ENCODE measurements at regions not wholly inside any gene's neighbourhood (a gene's known extent, or its start where the extent isn't known, plus 50 kb on each side); places are given as distances from the start of the nearest gene placed in this dataset.
"Not testable (repeated sequence)": the region's sequence is repeated elsewhere in the genome, so short reads cannot be mapped to it uniquely, and the experiment has no call there.

DNA sequence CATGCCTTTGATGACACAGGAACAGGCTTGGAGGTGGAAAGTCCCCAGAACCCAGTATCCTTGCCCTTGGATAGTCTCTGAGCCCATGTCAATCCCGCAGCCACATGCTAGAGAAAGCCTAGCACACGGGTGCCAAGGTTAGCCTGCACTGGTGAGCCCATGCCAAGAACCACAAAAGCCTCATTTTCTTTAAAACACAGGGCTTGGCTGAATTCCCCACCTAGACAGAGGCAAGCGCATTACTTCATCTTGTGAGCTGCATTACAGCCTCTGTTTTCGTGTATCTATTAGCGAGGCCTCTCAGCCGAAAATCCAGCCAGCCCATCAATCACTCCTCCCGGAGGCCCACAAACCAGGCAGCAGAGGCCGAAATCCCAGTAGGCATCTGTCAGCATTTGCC, 314.9 kb upstream of the AUTS2 start:
- H3K36me3 Mint-ChIP-seq (ENCODE audit: low read depth): no peaks in the 10 kb centered on the region
- H3K27me3 Mint-ChIP-seq: peaks cover 2% of the 10 kb centered on the region
- peaks cover 20% of the 10 kb centered on the region for H3K9me3 Mint-ChIP-seq
- H3K27ac Mint-ChIP-seq: no peak overlapping the region
- no peaks in the 10 kb centered on the region for H3K4me1 Mint-ChIP-seq
- ATAC-seq: no peak
- DNase-seq: no peak
- H3K4me3 Mint-ChIP-seq: no peak overlapping the region

DNA sequence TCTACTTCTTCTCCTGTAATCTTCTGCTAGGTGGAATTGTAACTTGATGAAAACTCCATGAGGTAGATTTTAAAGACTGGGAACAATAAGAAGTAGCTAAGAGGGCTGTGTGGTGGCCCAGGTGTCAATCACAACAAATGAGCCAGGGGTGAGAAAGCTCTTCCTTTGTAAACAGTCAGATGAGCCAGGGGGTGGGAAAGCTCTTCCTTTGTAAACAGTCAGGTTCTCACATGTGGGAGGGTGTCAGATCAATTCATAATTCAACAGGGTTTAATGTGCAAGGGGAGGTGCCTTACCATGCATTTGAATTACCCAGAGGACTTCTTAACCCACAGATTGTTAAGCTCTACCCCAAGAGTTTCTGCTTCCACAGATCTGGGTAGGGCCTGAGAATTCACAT, 312.4 kb upstream of the AUTS2 start:
- Mint-ChIP-seq H3K9me3 (peaks cover 16% of the 10 kb centered on the region), H3K27me3 (peaks cover 2% of the 10 kb centered on the region), H3K36me3 (ENCODE audit: low read depth) (no peaks in the 10 kb centered on the region), H3K4me1 (no peaks in the 10 kb centered on the region), H3K27ac (no peak overlapping the region), H3K4me3 (no peak overlapping the region)
- DNase-seq (no peak), ATAC-seq (no peak)

DNA sequence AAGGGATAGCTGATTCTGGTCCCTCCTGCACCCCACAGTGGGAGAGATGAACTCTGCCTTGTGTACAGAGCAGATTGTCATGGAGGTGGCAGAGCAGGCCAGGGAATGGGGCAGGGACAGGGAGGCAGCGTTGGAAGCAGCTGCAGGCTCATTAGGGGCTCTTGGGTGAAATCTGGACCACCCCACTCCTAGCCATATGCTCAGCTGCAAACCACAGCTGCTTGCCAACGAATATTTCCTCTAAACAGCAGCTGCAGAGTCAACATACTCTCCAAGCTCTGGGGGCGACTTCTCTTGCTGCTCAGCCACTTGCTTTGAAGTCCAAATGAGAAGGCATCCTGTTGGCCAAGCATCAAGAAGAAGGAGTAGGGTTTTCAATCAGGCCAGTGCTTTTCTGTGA, 302.3 kb upstream of the AUTS2 start:
- DNase-seq (no peak), ATAC-seq (no peak)
- H3K36me3 Mint-ChIP-seq (ENCODE audit: low read depth): no peaks in the 10 kb centered on the region
- no peaks in the 10 kb centered on the region for H3K4me1 Mint-ChIP-seq
- no peaks in the 10 kb centered on the region for H3K9me3 Mint-ChIP-seq
- peaks cover 4% of the 10 kb centered on the region for H3K27me3 Mint-ChIP-seq
- H3K4me3 Mint-ChIP-seq: no peak overlapping the region
- no peak overlapping the region for H3K27ac Mint-ChIP-seq

GRCh38 chr7:69301253-69301652, 297.0 kb upstream of the AUTS2 start:
- no peaks in the 10 kb centered on the region for H3K36me3 Mint-ChIP-seq (ENCODE audit: low read depth)
- no peaks in the 10 kb centered on the region for H3K4me1 Mint-ChIP-seq
- H3K4me3 Mint-ChIP-seq: no peak overlapping the region
- no peak for DNase-seq
- no peak for ATAC-seq
- H3K9me3 Mint-ChIP-seq: no peaks in the 10 kb centered on the region
- no peak overlapping the region for H3K27ac Mint-ChIP-seq
- peaks cover 8% of the 10 kb centered on the region for H3K27me3 Mint-ChIP-seq

DNA sequence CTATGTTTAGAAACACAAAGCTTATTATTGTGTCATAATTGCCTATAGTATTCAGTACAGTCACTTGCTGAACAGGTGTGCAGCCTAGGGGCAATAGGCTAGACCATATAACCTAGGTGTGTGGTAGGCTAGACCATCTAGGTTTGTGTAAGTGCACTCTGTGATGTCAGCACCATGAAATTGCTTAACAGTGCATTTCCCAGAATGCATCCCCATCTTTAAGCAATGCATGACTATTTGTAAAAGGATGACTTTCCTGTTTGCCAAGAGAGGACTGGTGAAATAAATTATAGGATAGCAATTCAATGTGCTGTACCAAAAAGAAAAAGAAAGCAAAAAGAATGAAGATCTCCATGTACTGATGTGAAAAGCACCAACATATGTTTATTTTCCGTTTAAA, 288.7 kb upstream of the AUTS2 start:
- no peak for ATAC-seq
- Mint-ChIP-seq H3K9me3 (no peaks in the 10 kb centered on the region), H3K4me1 (no peaks in the 10 kb centered on the region), H3K27ac (no peak overlapping the region), H3K4me3 (no peak overlapping the region), H3K36me3 (ENCODE audit: low read depth) (no peaks in the 10 kb centered on the region), H3K27me3 (no peaks in the 10 kb centered on the region)
- DNase-seq: no peak

- DNase-seq (no peak), ATAC-seq (no peak)
- Mint-ChIP-seq H3K4me3 (no peak overlapping the region), H3K36me3 (ENCODE audit: low read depth) (no peaks in the 10 kb centered on the region), H3K4me1 (no peaks in the 10 kb centered on the region), H3K9me3 (peaks cover under 1% of the 10 kb centered on the region), H3K27ac (no peak overlapping the region), H3K27me3 (no peaks in the 10 kb centered on the region)
These were observed 286.8 kb upstream of the AUTS2 start for GRCh38 chr7:69311489-69311888.

- not testable (repeated sequence) for H3K27me3 Mint-ChIP-seq; H3K36me3 Mint-ChIP-seq (ENCODE audit: low read depth); H3K4me1 Mint-ChIP-seq; H3K4me3 Mint-ChIP-seq; H3K9me3 Mint-ChIP-seq; DNase-seq; H3K27ac Mint-ChIP-seq; ATAC-seq
These were observed 284.4 kb upstream of the AUTS2 start for GRCh38 chr7:69313852-69314251.

DNA sequence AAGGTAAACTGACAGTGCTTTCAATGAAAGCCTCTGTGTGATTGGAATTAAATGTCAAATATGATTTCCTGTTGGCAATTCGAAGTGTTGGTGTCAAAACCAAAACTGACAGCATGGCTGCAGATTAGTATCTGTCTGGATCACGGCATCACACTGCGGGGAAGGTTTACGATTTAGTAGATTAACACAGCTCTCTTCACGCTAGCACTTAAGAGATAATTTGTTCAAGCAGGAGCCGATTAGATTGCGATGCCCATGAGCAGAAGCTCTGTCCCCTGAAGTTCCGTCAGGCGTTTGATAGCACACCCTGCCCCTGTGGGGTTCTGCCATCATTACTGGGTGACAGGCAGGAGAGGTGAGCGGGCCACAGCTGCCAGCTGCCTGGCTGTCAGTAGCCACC, 279.5 kb upstream of the AUTS2 start:
- H3K36me3 Mint-ChIP-seq (ENCODE audit: low read depth): no peaks in the 10 kb centered on the region
- H3K27me3 Mint-ChIP-seq: no peaks in the 10 kb centered on the region
- H3K27ac Mint-ChIP-seq: no peak overlapping the region
- ATAC-seq: no peak
- peaks cover 4% of the 10 kb centered on the region for H3K9me3 Mint-ChIP-seq
- no peak for DNase-seq
- no peak overlapping the region for H3K4me3 Mint-ChIP-seq
- H3K4me1 Mint-ChIP-seq: no peaks in the 10 kb centered on the region

DNA sequence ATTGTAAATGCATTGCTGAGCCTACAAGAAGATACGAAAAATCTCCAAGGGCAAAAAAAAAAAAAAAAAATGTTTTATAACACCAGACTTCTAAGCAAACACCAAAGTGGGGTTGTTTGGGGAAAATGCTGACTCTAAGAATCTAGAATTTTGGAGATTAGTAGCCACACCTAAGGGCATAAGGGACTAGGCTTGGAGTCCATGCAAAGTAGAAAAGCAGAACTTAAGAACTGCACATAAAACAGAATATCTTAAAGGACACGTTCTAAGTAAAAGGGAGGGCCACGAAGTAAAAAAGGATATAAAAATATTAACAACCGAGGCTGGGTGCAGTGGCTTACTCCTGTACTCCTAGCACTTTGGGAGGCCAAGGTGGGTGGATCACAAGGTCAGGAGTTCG, 269.8 kb upstream of the AUTS2 start:
- no peak overlapping the region for H3K4me3 Mint-ChIP-seq
- no peaks in the 10 kb centered on the region for H3K36me3 Mint-ChIP-seq (ENCODE audit: low read depth)
- H3K27ac Mint-ChIP-seq: no peak overlapping the region
- H3K4me1 Mint-ChIP-seq: no peaks in the 10 kb centered on the region
- ATAC-seq (no peak), DNase-seq (no peak)
- H3K9me3 Mint-ChIP-seq: peaks cover 16% of the 10 kb centered on the region
- H3K27me3 Mint-ChIP-seq: no peaks in the 10 kb centered on the region

GRCh38 chr7:69334701-69335100, 263.6 kb upstream of the AUTS2 start:
- DNase-seq (no peak), ATAC-seq (no peak)
- peaks cover 19% of the 10 kb centered on the region for H3K9me3 Mint-ChIP-seq
- no peaks in the 10 kb centered on the region for H3K4me1 Mint-ChIP-seq
- H3K27ac Mint-ChIP-seq: no peak overlapping the region
- no peak overlapping the region for H3K4me3 Mint-ChIP-seq
- no peaks in the 10 kb centered on the region for H3K27me3 Mint-ChIP-seq
- no peaks in the 10 kb centered on the region for H3K36me3 Mint-ChIP-seq (ENCODE audit: low read depth)

- Mint-ChIP-seq H3K27ac (no peak overlapping the region), H3K9me3 (peaks cover 18% of the 10 kb centered on the region), H3K27me3 (no peaks in the 10 kb centered on the region), H3K4me1 (no peaks in the 10 kb centered on the region), H3K4me3 (no peak overlapping the region), H3K36me3 (ENCODE audit: low read depth) (no peaks in the 10 kb centered on the region)
- ATAC-seq (no peak), DNase-seq (no peak)
These were observed 262.9 kb upstream of the AUTS2 start for GRCh38 chr7:69335331-69335730.

DNA sequence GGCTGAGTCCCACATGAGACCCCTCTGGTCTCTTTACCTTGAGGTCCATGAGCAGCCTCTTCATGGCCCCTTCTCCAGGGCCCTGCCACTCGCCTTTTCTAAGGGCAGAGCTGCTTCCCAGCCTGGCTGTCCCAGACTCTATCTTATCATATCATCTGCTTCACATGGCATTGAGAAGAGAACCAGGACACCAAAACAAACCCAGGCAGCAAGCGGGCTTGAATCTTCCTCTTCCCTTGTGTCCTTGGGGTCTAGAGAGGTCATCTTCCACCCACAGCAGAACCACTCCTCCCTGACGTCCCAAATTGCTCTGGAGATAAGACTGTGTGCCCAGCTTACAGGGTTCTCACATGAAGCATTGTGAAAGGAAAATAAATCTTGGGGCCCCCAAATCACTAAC, 261.3 kb upstream of the AUTS2 start:
- no peaks in the 10 kb centered on the region for H3K27me3 Mint-ChIP-seq
- H3K9me3 Mint-ChIP-seq: peaks cover 11% of the 10 kb centered on the region
- no peaks in the 10 kb centered on the region for H3K4me1 Mint-ChIP-seq
- no peak overlapping the region for H3K4me3 Mint-ChIP-seq
- ATAC-seq: no peak
- H3K36me3 Mint-ChIP-seq (ENCODE audit: low read depth): no peaks in the 10 kb centered on the region
- H3K27ac Mint-ChIP-seq: no peak overlapping the region
- no peak for DNase-seq

- Mint-ChIP-seq H3K36me3 (ENCODE audit: low read depth) (no peaks in the 10 kb centered on the region), H3K4me3 (no peak overlapping the region), H3K27me3 (no peaks in the 10 kb centered on the region), H3K4me1 (no peaks in the 10 kb centered on the region), H3K27ac (no peak overlapping the region), H3K9me3 (peaks cover 11% of the 10 kb centered on the region)
- no peak for DNase-seq
- no peak for ATAC-seq
These were observed 260.1 kb upstream of the AUTS2 start for GRCh38 chr7:69338144-69338543.

DNA sequence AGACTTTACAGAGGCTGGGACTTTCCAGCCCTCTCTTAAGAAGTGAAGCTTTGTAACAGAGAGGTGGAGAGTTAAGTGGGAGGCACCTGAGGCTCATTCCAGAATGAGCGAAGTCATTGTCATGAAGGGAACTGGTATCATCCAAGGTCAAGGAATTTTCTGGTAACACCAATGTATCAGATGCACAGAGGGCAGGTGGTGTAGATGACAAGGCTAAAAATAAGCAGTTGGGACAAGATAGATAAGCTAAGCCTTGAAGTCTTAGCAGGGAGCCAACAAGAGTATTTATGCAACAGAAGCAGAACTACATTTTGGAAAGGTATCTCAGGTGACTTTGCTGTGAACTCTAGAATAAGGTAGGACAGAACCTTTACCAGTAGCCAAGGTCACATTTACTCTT, 257.0 kb upstream of the AUTS2 start:
- ATAC-seq: no peak
- H3K9me3 Mint-ChIP-seq: peaks cover 9% of the 10 kb centered on the region

DNA sequence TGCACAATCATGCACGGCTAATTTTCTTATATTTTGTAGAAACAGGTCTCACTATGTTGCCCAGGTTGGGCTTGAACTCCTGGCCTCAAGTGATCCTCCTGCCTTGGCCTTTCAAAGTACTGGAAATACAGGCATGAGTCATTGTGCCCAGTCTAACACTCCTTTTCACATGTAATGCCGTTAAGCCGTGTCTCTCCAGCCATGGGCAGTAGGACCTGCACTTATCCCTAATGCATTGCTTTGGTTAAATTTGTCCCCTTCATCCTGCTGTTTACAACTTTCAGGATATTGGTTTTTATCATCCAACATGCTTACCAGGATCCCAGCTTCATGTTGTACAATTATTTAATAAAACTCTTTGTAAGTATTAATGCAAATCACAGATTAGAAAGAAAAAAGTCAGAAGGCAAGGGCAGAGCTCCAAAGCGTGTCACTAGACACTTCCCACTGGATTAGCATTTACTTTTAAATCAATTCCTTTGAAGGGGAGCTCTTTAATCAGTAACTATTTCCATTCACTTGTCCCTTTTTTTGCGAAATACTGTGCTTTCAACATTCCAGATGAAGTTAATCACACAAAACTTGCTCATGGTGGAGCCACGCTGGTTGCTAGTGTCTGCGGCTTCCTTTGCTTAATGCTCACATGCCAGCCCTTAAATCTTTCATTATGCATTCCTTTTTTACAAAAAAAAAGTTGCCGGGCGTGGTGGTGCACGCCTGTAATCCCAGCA, 256.0 kb upstream of the AUTS2 start:
- Mint-ChIP-seq H3K9me3 (peaks cover 9% of the 10 kb centered on the region), H3K27me3 (no peaks in the 10 kb centered on the region), H3K4me1 (no peaks in the 10 kb centered on the region), H3K27ac (no peak overlapping the region), H3K4me3 (no peak overlapping the region), H3K36me3 (ENCODE audit: low read depth) (no peaks in the 10 kb centered on the region)
- DNase-seq (no peak), ATAC-seq (no peak)

More for the DNA sequence above, 257.0 kb upstream of the AUTS2 start:
- Mint-ChIP-seq H3K27ac (no peak overlapping the region), H3K4me3 (no peak overlapping the region), H3K4me1 (no peaks in the 10 kb centered on the region), H3K36me3 (ENCODE audit: low read depth) (no peaks in the 10 kb centered on the region), H3K27me3 (no peaks in the 10 kb centered on the region)
- no peak for DNase-seq

GRCh38 chr7:69349291-69349690, 249.0 kb upstream of the AUTS2 start:
- no peak for DNase-seq

More at GRCh38 chr7:69349291-69349690, 249.0 kb upstream of the AUTS2 start:
- no peak for ATAC-seq
- Mint-ChIP-seq H3K36me3 (ENCODE audit: low read depth) (peaks cover 2% of the 10 kb centered on the region), H3K27ac (no peak overlapping the region), H3K4me3 (no peak overlapping the region), H3K9me3 (peaks cover 5% of the 10 kb centered on the region), H3K27me3 (no peaks in the 10 kb centered on the region), H3K4me1 (no peaks in the 10 kb centered on the region)
